Esophagus muscularis mucosa (tissue), 4 donors: ENCODE measurements at regions not wholly inside any gene's neighbourhood (a gene's known extent, or its start where the extent isn't known, plus 50 kb on each side); places are given as distances from the start of the nearest gene placed in this dataset.

Source experiments
- DNase-seq: peaks from one replicate; pipeline ENCODE4 v3.0.0-alpha.2; 2017; ENCODE audit errors: extremely low spot score
- H3K27ac ChIP-seq, 4 donors: fragments of 200-600 bp; sonication (generic); replicated peaks in 1 of 4; 1 replicate in 3 of 4; 2 replicates in 1 of 4; pipeline ENCODE4 v1.5.1; 2016 to 2019; ENCODE audit warnings: mild to moderate bottlenecking in 1 of 4
- H3K27me3 ChIP-seq, 4 donors: fragments of 200-600 bp; sonication (generic); one replicate each; pipeline versions ENCODE4 v1.5.1 to v1.6.0; 2016 to 2019
- H3K36me3 ChIP-seq, 4 donors: fragments of 200-600 bp; sonication (generic); one replicate each; pipeline ENCODE4 v1.5.1; 2016 to 2019
- H3K4me1 ChIP-seq, 4 donors: fragments of 200-600 bp; sonication (generic); one replicate each; pipeline ENCODE4 v1.5.1; 2016 to 2019
- H3K4me3 ChIP-seq, 4 donors: fragments of 200-600 bp; sonication (generic); 1 replicate in 2 of 4; 2 replicates in 2 of 4; pipeline ENCODE4 v1.5.1; 2016 to 2019; ENCODE audit warnings: mild to moderate bottlenecking in 4 of 4, moderate library complexity in 1 of 4
- H3K9me3 ChIP-seq, 4 donors: fragments of 200-600 bp; sonication (generic); 1 replicate in 3 of 4; 2 replicates in 1 of 4; pipeline ENCODE4 v1.5.1; 2016 to 2019
- EP300 ChIP-seq: sonication (generic); formaldehyde crosslinking; IDR thresholded peaks from one replicate; pipeline ENCODE4 v1.6.1; 2017; ENCODE audit warnings: antibody characterized with exemption
- POLR2A ChIP-seq: fragments of 450-650 bp; IDR thresholded peaks from one replicate; pipeline ENCODE4 v1.6.1; 2017; ENCODE audit warnings: antibody characterized with exemption, moderate library complexity, mild to moderate bottlenecking, low read depth
- POLR2AphosphoS5 ChIP-seq, 2 donors: sonication (generic); formaldehyde crosslinking; IDR thresholded peaks; one replicate each; pipeline ENCODE4 v1.6.1; 2017; ENCODE audit warnings: antibody characterized with exemption in 2 of 2
- WGBS: methylation state at CpG from one replicate; pipeline ENCODE4 v1.1.5; 2018; 5-methylcytosine and 5-hydroxymethylcytosine counted together
- intact Hi-C: fragments of 100-400 bp; cut with DNase I; formaldehyde crosslinking; loops from one replicate; pipeline ENCODE4 v1.15.1; 2023
- TF ChIP-seq, protein P1 (sequence below), 3 experiments: fragments of 200-600 bp in 2 of 3; fragments of 450-650 bp in 1 of 3; sonication (generic) in 2 of 3; IDR thresholded peaks; one replicate each; pipeline ENCODE4 v1.5.1; 2017 to 2019; ENCODE audit warnings: antibody characterized with exemption in 3 of 3, mild to moderate bottlenecking in 2 of 3, moderate library complexity in 1 of 3

DNA sequence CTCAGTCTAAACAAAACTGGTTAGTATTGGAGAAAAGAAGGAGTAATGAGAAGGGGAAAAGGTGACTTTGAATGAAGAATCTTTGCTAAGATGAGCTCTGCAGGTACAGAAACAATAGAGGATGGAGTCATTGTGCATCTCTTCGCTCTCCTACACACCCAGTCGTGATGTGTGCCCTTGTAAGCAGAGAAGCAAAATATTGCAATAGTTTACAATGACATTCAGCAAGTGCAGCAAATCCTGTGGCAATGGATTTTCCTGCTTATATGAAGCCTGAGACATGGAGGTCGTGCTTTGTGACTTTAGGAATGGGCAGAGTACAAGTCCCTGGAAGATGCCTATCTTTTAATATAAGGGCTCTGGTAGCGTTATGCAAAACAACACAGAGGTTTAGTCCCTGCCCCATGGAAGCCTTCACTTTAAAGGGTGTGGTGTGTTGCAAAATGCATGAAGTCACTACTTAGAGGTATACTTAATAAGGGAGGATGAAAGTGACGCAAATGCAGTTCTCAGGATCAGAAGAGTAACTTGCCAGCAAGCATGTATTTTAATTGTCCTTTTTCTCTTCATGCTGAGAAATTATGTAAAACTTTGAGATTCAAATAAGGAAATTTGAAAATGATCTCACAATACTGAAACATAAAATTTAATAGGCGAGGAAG is 88.0 kb upstream of the IVNS1ABP start:
- no peak overlapping the region for H3K27ac ChIP-seq
- no peaks in the 10 kb centered on the region for H3K9me3 ChIP-seq
- H3K4me3 ChIP-seq: peak overlapping the region in 2 of 4 donors; percentile 22 to 34
- TF ChIP-seq EP300 (no peak), POLR2A (no peak), POLR2AphosphoS5 (IDR thresholded peaks at IDR 0.05) (no peak)
- TF ChIP-seq, protein P1, sequence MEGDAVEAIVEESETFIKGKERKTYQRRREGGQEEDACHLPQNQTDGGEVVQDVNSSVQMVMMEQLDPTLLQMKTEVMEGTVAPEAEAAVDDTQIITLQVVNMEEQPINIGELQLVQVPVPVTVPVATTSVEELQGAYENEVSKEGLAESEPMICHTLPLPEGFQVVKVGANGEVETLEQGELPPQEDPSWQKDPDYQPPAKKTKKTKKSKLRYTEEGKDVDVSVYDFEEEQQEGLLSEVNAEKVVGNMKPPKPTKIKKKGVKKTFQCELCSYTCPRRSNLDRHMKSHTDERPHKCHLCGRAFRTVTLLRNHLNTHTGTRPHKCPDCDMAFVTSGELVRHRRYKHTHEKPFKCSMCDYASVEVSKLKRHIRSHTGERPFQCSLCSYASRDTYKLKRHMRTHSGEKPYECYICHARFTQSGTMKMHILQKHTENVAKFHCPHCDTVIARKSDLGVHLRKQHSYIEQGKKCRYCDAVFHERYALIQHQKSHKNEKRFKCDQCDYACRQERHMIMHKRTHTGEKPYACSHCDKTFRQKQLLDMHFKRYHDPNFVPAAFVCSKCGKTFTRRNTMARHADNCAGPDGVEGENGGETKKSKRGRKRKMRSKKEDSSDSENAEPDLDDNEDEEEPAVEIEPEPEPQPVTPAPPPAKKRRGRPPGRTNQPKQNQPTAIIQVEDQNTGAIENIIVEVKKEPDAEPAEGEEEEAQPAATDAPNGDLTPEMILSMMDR (IDR thresholded peaks at IDR 0.05): no peak
- intact Hi-C loops: no loop called here
- WGBS: 85% methylated on average over 6 of the region's 6 CpGs
- no peaks in the 10 kb centered on the region for H3K36me3 ChIP-seq
- DNase-seq: no peak
- peaks cover 0 to 6% (median 0%) of the 10 kb centered on the region in 4 donors for H3K4me1 ChIP-seq
- H3K27me3 ChIP-seq: no peaks in the 10 kb centered on the region

DNA sequence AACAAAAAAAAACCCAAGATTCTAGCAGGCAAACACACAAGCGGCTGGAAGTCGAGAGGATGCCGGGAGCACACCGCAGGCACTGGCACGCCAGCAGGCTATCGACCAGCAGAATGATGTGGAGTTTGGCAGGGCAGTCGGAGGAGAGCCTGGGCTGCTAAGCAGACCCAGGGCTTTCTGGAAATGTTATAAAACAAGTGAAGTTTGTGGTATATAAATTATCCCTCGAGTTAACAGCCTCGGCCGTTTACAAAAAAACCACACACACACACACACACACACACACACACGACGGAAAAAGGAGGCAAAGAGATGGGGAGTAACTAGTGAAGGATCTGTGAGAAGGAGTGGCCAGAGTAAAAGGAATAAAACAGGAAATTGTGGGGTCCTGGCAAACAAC is 87.2 kb upstream of the IVNS1ABP start:
- DNase-seq: no peak
- intact Hi-C loops: no loop called here
- Histone ChIP-seq H3K4me1 (peaks cover 0 to 9% (median 0%) of the 10 kb centered on the region in 4 donors), H3K9me3 (no peaks in the 10 kb centered on the region), H3K27ac (no peak overlapping the region), H3K27me3 (no peaks in the 10 kb centered on the region), H3K4me3 (peak overlapping the region; percentile 7 to 35 (median 28)), H3K36me3 (no peaks in the 10 kb centered on the region)
- no peak for TF ChIP-seq EP300
- no peak for TF ChIP-seq POLR2AphosphoS5 (IDR thresholded peaks at IDR 0.05)
- TF ChIP-seq, protein P1 (IDR thresholded peaks at IDR 0.05): no peak
- no peak for TF ChIP-seq POLR2A
- 2% methylated on average over 6 of the region's 12 CpGs for WGBS

DNA sequence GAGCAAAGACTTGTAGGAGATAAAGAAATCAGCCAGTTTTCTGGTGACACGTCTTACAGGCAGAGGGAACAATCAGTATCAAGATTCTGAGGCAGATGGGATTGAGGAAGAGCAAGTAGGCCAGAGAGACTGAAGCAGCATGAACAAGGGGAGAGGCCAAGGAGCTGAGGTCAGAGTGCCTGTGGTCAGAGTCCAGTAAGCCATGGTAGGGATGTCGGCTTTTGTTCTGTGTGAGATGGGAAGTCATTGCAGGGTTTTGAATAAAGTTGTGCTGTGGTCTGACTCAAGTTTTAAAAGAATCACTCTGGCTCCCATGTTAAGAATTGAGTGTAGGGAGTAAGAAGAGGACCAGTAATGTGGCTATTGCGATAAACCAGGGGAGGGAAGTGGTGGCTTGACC is 85.9 kb upstream of the IVNS1ABP start:
- WGBS: 80% methylated on average over 3 of the region's 3 CpGs

GRCh38 chr1:185401019-185401418 is 84.0 kb upstream of the IVNS1ABP start:
- TF ChIP-seq POLR2A (no peak), POLR2AphosphoS5 (IDR thresholded peaks at IDR 0.05) (no peak), EP300 (no peak)
- TF ChIP-seq, protein P1 (IDR thresholded peaks at IDR 0.05): no peak
- peaks cover 0 to 9% (median 0%) of the 10 kb centered on the region in 4 donors for H3K4me1 ChIP-seq
- no peaks in the 10 kb centered on the region for H3K36me3 ChIP-seq
- no peak overlapping the region for H3K27ac ChIP-seq
- H3K4me3 ChIP-seq: no peak overlapping the region
- no peaks in the 10 kb centered on the region for H3K27me3 ChIP-seq
- DNase-seq: no peak
- intact Hi-C loops: no loop called here
- H3K9me3 ChIP-seq: no peaks in the 10 kb centered on the region
- 90% methylated on average over 3 of the region's 3 CpGs for WGBS

More for the DNA sequence above, 85.9 kb upstream of the IVNS1ABP start:
- no peaks in the 10 kb centered on the region for H3K9me3 ChIP-seq
- intact Hi-C loops: no loop called here
- H3K27ac ChIP-seq: no peak overlapping the region
- no peaks in the 10 kb centered on the region for H3K27me3 ChIP-seq
- peaks cover 0 to 9% (median 0%) of the 10 kb centered on the region in 4 donors for H3K4me1 ChIP-seq
- DNase-seq: no peak
- no peak for TF ChIP-seq EP300
- no peak for TF ChIP-seq POLR2A
- TF ChIP-seq, protein P1 (IDR thresholded peaks at IDR 0.05): no peak
- TF ChIP-seq POLR2AphosphoS5 (IDR thresholded peaks at IDR 0.05): no peak
- no peak overlapping the region for H3K4me3 ChIP-seq
- H3K36me3 ChIP-seq: no peaks in the 10 kb centered on the region

DNA sequence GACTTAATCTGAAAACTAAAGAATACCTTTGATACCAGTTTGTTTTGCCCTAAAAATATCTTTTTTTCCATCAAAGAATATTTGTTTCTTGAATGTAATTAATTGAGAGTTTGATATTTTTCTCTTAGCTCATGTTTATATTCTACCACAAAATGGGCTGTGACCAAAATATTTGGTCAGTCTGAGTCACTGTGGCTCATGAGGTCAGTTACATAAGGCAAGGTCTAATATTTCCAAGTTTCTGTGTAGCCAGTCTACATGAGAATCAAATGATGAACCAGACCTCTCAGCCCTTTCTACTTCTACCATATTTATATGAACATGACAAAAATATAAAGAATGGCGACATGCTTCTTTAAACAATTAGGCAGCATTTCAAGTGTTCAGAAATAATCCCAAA is 83.0 kb upstream of the IVNS1ABP start:
- Histone ChIP-seq H3K27ac (no peak overlapping the region), H3K4me1 (peaks cover 0 to 9% (median 0%) of the 10 kb centered on the region in 4 donors), H3K27me3 (no peaks in the 10 kb centered on the region), H3K9me3 (no peaks in the 10 kb centered on the region), H3K36me3 (no peaks in the 10 kb centered on the region), H3K4me3 (no peak overlapping the region)
- DNase-seq: no peak
- TF ChIP-seq POLR2AphosphoS5 (IDR thresholded peaks at IDR 0.05) (no peak), POLR2A (no peak), EP300 (no peak)
- TF ChIP-seq, protein P1 (IDR thresholded peaks at IDR 0.05): no peak
- intact Hi-C loops: no loop called here
- 64% methylated on average over 1 of the region's 1 CpG for WGBS
